Pons (tissue), 1 donor: ENCODE measurements at regions not wholly inside any gene's neighbourhood (a gene's known extent, or its start where the extent isn't known, plus 50 kb on each side); places are given as distances from the start of the nearest gene placed in this dataset.
"Not testable (repeated sequence)": the region's sequence is repeated elsewhere in the genome, so short reads cannot be mapped to it uniquely, and the experiment has no call there.

ENCODE experiments used
- DNase-seq: peaks from one replicate; pipeline ENCODE4 v3.0.0-alpha.2; 2016; ENCODE audit warnings: low spot score

DNA sequence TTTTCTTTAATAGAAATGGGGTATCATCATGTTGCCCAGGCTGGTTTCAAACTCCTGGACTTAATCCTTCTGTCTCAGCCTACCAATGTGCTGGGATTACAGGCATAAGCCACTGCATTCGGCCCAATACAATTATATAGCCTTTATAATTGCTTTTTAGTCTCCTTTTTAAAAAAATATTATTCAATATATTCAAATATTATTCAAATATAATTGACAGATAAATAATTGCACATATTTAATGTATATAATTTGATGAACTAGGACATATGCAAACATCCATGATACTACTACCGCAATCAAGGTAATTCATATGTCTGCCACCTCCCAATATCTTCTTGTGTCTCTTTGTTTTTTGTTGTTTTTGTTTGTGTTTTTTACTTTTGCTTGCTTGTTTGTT lies 894.2 kb upstream of the PTPRD start:
- DNase-seq: no peak

DNA sequence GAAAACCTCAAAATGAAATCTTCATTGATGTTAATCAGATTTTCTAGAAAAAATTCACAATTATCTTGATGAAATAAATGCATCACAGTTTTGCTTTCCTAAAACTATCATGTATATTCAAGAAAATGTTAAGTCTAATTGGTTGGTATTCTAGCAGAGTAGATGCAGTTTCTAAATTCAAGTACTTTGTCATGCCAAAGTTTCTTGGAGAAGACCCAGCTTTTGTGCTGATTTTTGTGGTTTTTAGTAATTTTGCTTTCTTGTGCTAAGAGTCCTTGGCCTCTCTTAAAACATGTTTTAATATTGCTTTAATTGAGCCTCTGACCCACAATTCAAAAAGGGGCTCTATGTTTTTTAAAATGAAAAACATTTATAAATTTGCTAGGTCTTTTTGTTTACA lies 924.8 kb upstream of the PTPRD start:
- DNase-seq: no peak

DNA sequence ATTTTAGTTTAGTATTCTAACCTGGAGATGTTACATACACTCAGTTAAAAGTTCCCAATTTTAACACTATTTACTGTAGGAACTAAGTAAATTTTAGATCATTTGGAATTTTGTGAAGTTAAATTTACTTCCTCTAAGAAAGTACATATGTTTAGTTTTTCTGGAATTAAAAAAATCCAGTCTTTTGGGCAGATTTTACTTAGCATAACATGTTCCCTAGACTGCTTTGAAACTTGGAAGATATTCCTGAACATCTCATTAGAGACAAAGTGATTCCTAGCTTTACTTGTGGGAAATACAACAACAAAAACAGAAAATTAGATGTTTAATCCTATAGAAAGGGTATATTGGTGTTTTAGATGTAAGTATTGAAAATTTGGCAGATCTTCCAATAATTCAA lies 930.0 kb upstream of the PTPRD start:
- DNase-seq: no peak

DNA sequence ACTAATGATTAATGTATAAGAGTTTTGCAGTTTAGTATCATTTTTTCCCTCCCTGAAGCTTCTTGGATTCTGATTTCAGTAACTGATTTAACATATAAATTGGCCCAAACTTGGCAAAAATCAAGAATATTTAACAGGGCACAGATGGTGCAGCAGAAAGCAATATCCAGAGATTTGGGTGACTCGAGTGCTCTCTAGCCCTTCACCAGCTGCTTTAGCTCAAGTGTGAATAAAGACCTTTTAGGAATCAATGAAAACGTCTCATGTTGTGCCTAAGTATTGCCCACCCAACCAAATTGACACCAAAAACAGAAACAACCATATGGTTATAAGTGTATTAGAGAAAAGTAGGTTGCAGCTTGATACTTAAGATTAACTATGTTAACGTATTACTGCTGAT lies 933.4 kb upstream of the PTPRD start:
- DNase-seq: peak; percentile 2

DNA sequence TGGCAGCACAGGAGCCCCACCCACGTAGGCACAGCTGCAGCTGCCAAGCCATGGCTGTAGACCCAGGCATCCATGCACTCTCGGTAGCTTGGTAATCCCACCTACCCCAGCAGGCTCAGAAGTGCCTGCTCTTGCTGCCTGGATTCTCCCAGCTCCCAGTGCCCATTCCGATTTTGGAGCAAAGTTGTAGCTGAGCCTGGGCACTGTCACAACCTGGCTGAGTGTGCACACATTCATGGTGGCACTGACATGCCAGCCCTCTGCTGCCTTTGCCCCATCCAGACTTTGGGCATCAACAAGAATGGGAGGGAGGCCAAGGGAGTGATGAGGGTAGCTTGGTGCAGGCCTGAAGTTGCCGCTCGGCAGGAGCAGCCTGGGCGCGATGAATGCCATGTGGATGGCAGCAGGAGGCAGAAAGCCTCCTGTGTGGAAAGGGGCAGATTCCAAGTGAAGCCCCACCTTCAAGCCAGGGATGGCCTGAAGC lies 936.6 kb upstream of the PTPRD start:
- no peak for DNase-seq

DNA sequence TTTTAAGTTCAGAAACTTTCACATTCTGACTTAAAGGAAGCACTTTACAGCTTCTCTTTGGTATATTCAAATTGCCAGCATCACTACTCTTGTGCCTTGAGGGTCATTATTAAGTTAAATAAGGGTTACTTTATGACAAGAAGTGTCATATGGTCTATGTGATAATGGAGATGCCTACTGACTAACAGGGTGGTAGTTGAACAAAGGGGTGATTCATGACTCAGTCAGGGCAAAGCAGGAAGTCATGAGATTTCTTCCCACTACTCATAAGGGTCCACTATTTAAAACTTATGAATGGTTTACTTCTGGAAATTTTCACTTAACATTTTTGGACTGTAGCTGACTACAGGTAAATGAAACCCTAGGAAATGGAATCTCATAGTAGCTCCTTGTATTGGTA lies 938.3 kb upstream of the PTPRD start:
- DNase-seq: no peak

DNA sequence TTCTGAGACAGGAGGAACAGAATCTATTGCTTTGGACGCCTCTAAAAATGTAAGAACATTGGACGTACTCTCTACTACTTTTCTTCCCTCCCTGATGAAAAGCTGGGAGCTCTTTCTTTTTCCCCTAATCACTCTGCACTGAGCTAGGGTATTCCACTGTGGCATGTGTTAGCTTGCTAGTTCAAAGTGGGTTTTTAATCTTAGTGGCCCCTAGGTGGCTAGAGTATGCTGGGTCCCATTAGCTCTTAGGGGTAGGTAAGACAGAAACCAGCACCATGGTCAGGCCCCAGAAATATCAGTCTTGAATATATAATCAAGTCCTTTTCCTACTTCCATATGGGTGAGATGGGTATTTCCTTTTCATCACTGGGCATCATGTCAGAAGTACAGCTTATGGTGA lies 945.2 kb upstream of the PTPRD start:
- no peak for DNase-seq

DNA sequence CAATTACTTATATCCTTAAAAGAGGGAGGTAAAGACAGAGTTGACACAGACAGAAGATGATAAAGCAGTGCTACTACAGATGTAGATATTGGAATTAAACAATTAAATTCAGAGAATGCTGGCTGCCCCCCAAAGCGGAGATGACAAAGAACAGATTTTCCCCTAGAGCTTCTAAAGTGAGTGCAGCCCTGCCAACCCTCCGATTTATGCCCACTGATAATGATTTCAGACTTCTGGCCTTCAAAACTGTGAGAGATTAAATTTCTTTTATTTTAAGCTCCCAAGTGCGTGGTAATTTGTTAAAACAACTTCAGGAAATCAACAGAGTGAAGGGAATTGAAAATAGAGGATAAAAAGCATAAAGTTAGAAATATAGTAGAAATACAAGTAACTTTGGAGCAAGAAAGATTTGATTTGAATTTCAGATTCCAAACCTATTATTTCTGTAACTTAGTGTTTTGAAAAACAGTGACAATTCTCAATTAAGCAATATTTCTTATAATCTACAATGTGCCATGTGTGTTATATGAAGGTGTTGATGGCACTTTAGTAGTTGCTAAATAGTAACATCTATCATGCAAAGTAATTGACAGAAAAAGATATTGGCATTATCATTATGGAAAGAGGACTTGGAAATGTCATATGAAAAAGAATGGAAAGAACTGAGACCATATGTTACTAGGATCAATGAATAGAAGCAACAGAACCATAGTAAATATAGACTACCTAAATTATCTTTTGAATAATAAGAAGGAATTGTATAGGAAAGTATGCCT lies 946.4 kb upstream of the PTPRD start:
- no peak for DNase-seq

DNA sequence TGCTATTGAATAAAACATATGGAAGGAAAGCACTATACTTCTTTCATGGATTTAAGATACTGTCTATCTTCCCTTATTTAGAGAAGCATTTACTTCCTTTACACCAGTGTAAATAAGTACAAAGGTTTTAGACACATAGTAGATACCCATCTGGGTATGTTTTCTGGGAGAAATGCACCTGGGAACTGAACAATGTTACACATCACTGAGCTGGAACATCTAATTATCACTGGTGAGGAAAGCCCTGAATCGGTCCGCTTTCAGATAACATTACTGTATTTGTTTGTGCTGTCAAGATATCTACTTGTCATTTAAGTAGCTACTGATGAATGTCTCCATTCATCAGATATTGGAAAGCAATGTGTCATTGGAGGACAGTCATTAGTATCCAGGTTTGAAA lies 964.7 kb upstream of the PTPRD start:
- no peak for DNase-seq

DNA sequence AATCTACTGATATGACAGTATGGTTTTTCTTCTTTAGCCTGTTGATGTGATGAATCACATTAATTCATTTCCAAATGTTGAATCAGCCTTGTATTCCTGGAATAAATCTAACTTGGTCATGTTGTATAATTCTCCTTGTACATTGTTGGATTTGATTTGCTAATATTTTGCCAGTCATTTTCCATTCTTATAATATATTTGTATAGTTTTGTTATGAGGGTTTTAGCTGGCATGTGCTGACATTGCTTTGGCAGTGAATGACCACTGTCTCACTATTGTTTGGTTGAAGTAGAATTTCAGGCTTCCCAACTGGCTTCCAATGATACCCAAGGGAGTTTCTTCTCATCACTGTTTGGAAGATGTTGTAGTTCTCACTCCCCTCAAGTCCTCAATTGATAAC lies 983.0 kb upstream of the PTPRD start:
- no peak for DNase-seq

DNA sequence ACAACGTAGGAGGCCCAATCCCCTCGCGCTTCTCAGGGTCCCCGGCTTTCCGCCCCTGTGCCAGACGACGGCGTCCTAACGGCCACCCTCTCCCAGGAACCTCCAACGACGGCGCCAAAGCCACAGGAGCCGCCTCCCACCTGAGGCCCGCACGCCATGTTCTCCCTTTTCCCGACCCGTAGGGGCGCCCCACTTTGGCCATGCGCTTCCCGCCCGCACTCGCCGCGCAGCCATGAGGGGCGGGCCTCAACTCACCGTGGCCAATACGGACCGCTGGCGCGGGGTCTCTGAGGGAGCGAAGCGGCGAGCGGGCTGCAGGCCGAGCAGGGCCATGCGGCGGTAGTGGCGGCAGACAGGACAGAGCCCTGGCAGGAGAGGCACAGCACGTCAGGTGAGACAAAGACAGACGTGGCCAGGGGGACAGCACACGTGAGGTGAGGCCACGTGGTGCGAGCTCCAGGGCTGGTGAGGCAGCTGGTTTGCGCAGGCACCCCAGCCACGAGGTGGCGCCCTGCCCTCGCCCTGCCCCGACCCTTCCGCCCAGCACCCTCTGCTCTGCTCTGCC lies 1005.5 kb upstream of the PTPRD start:
- no peak for DNase-seq

DNA sequence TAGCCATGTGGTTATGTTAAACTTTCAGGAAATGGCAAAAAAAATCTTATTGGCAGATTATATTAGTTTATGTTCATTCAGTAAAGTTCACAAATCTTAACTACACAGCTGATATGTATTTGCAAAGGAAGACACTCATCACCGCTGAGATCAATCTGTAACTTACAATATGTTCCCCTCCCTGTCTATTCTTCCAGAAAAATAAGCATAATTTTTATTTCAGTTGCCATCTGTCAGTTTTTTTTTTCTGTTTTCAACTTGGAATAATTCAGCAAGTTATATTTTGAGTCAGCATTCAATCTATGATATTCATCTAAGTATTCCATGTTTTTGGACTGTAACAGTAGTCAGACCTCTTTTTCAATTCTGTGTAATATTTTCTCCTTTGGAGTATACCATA lies 1019.9 kb upstream of the PTPRD start:
- DNase-seq: no peak

DNA sequence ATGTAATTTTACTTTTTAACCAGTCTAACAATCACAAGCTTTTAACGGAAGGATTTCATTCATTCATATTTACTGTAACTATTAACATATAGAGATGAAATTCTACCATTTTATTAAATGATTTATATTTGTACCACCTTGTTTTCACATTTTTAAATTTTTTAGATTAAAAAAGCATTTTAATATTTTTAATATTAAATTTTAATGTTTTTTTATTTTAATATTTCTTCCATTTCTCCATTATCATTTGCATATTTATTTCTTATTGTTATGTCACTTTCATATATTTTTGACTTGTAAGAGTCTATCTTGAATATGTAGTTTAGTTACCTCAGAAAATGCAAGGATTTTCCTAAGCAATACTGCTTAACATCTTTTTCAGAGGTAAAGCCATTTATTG lies 1034.0 kb upstream of the PTPRD start:
- no peak for DNase-seq

DNA sequence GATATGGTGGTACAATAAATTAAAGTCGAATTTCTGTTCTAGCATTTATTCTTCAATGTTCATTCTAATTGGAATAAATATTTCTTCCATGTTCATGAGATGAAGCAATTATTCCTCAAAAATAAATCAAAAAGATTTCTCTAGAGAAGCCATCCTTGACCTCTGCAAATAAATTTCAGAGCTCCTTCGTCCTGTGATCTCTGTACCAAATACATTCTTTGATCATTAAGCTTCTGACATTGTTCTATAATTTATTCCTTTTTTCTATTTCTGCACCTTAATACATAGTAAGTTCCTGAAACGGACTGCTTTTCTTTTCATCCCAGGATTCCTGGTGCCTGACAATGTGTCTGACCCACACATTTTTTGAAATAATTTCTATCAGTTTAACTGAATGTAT lies 1039.3 kb upstream of the TYRP1 start:
- no peak for DNase-seq

DNA sequence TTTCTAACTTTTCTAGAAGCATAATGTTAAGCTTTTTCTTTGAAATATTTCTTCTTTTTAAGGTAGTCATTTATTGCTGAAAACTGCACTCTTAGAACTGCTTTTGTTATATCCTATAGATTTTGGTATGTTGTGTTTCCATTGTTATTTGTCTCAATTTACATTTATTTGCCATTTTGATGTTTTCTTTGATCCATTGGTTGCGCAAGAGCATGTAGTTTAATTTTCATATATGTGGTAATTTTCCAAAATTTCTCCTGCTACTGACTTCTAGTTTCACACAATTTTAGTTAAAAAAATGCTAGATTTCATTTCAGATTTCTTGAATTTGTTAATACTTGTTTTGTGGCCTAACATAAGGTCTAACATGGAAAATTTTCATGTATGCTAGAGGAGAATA lies 1029.3 kb upstream of the TYRP1 start:
- no peak for DNase-seq

DNA sequence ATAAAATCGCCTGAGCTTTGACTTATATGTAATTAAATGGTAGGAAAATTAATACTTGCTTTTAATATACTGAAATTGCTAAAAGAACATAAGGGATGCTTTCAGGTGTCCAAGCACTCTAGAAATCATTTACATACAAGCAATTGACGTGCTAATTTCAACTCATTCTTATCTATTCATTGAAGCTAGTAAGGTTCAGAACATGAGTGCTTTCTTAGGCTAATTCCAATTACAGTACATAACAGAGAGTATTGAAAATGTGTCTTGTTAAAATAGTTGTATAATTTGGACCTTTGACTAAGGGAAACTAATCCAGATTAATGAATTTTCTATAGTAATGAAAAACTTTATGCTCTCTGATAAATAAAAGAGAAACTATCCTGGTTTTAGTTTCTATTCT lies 1016.4 kb upstream of the TYRP1 start:
- no peak for DNase-seq

DNA sequence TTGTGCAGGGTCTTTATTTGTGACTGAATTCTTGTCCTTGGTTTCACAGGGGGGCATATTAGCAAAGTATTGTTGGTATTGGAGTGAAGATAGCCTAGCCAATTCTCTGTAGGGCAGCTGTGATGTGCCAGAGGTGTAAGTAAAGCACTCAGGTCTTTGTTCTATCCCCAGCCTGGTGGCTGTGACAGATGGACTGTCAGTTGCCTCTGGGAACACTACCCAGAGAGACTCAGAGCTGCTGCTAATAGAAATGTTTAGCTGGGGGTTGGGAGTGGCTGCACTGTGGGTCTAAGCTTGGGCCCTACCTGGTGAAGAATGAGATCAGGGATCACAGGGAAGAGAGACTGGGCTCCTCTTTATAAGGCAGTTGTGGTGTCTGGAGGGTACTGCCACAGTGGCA lies 1006.5 kb upstream of the TYRP1 start:
- DNase-seq: no peak

DNA sequence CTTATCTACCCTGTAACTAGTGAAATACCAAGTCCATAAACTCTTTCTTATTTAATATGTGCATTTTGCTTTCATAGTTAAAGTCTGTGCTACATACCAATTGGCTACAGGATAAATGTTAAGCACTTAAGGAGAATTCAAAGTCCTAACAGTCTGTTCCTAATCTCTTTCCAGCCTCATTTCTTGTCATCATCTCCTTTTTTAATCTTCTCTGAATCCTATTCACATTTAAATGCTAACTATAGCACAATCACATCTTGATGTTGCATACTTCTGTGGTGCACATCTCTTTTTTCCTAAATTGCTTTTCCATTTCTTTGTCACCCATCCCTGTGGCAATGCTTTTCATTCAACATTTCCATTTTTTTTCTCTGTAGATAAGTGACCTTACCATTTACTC lies 996.1 kb upstream of the TYRP1 start:
- no peak for DNase-seq

DNA sequence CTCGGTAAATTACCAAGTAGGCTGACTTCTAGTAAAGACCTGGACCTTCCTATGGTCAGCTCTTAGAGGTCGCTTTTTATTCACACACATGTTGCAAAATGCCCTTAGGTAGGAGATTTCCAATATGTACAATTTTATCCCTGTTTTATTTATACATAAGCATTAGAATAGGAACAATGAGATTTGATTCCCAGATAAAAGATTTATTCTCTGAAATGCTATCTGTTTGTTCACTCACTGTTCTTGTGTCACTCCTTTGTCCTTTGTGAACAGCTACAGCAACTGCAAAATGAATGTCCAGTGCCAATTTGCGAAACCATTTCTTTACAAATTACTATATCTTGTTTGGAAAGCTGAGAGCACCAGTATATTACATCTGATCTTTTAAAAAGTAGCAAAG lies 991.5 kb upstream of the TYRP1 start:
- peak; percentile 88 for DNase-seq

DNA sequence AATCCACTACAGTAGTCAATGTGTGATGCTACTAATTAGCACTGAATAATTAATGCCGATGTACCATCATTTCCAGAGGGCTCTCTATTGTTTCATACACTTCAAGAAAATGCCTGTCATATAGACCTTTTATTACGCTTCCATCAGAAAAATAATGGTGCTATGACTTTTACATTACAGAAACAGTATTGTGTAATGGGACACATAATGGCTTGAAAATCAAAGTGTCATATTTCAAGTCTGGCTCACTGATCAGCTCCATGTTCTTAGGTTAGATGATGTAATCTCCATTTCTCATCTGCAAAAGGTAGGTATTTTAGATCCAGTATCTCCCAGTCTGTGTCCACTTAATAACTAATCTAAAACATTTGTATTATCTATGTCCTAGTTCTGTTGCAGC lies 990.6 kb upstream of the TYRP1 start:
- DNase-seq: peak; percentile 32

DNA sequence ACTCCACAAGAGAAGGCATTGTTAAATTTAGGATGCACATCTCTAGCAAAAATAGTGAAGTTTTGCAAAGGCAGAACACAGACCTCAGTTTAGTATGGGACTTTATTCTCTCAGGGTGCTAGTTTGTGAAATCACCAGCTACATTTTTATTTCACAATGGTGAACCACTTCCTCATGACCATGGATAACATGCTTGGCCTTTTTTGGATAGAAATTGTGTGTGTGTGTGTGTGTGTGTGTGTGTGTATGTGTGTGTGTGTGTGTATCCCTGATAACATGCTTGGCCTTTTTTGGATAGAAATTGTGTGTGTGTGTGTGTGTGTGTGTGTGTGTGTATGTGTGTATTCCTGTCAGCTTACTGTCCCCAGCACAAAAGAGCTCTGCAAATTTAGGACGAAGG lies 989.0 kb upstream of the TYRP1 start:
- DNase-seq: not testable (repeated sequence)

DNA sequence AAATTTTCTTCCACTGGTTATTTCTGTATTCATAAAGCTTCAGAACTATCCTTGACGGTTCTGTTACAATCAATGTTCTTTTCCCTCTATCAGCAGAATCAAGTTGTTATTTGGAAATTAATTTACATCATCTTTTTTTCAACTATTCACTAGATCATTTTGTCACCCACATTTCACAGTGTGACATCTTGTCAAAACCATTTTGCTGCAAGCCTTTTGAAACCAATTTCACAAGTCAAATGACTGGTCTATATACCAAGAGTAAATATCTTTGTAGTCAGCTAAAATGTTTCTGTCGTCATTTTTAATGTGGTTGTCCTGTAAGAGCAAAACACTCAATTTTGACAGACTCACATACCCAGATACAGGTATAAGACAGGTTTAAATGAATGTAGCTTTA lies 984.3 kb upstream of the TYRP1 start:
- DNase-seq: no peak

DNA sequence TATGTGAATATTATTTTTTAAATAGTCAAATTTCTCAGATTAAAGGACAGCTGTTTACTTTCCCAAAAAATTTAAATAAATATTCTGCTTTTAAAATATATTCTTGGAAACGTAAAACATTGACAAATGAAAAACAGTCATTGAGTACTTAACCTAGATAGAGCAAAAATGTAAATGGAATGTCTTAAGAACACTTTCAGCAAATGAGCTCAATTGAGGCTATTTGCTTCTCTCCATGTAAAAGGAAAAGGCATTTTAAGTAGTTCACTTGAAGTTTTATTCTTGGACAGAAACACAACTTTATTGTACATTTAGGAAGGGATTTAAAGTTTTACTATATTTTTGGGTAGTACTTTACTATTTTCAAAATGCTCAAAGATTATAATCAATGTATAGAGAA lies 983.6 kb upstream of the TYRP1 start:
- no peak for DNase-seq

DNA sequence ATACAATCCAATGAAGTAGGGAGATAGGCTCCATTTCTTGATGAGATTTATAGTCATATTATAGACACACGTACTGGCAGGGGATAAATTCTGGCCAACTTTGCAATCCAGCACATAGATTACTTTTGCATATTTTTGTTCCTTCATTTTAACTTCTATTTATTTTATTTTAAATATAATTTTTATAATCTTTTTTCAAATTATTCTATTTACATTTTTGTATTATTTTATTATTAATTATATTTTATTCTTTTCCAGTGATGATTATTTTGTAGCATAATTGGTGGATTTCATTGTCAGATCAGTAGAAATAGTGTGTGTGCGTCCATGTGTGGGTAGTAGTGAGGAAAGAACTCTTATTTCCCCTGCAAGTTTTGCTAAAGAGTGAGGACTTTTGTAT lies 980.1 kb upstream of the TYRP1 start:
- DNase-seq: no peak
